NCI-H345 (cell line): ENCODE measurements at regions not wholly inside any gene's neighbourhood (a gene's known extent, or its start where the extent isn't known, plus 50 kb on each side); places are given as distances from the start of the nearest gene placed in this dataset.

ENCODE experiments used
- DNase-seq: peaks from one replicate; lab custom pipeline; 2025; lab: John Stamatoyannopoulos, UW

- peak; percentile 35 for DNase-seq
Observed at GRCh38 chr1:58911841-58912499, 128.1 kb upstream of the JUN start.

GRCh38 chr1:58914925-58915324, 131.1 kb upstream of the JUN start:
- DNase-seq: no peak

- DNase-seq: no peak
Observed at GRCh38 chr1:58917436-58917835, 133.6 kb upstream of the JUN start.

GRCh38 chr1:58919226-58919958, 135.5 kb upstream of the JUN start:
- DNase-seq: no peak

GRCh38 chr1:58919959-58920321, 136.1 kb upstream of the JUN start:
- no peak for DNase-seq

GRCh38 chr1:58921342-58921741, 137.5 kb upstream of the JUN start:
- no peak for DNase-seq

- DNase-seq: no peak
Observed at GRCh38 chr1:58921751-58922150, 137.9 kb upstream of the JUN start.

- no peak for DNase-seq
Observed at GRCh38 chr1:58922302-58923089, 138.6 kb upstream of the JUN start.

GRCh38 chr1:58923090-58923470, 139.2 kb upstream of the JUN start:
- no peak for DNase-seq

GRCh38 chr1:58924016-58924565, 140.2 kb upstream of the JUN start:
- DNase-seq: no peak

- DNase-seq: no peak
Observed at GRCh38 chr1:58924821-58925220, 141.0 kb upstream of the JUN start.

GRCh38 chr1:58925247-58925646, 141.4 kb upstream of the JUN start:
- DNase-seq: no peak

- no peak for DNase-seq
Observed at GRCh38 chr1:58926152-58926551, 142.3 kb upstream of the JUN start.

GRCh38 chr1:58927041-58927721, 143.3 kb upstream of the JUN start:
- peak; percentile 73 for DNase-seq

- DNase-seq: no peak
Observed at GRCh38 chr1:58927722-58928085, 143.9 kb upstream of the JUN start.

- no peak for DNase-seq
Observed at GRCh38 chr1:58928514-58928913, 144.7 kb upstream of the JUN start.

GRCh38 chr1:58929671-58930325, 146.0 kb upstream of the JUN start:
- no peak for DNase-seq

- DNase-seq: no peak
Observed at GRCh38 chr1:58931024-58931423, 147.2 kb upstream of the JUN start.

GRCh38 chr1:58931756-58932155, 147.9 kb upstream of the JUN start:
- DNase-seq: no peak

GRCh38 chr1:58932859-58933598, 149.2 kb upstream of the JUN start:
- peak; percentile 89 for DNase-seq

- peak; percentile 51 for DNase-seq
Observed at GRCh38 chr1:58933599-58933926, 149.7 kb upstream of the JUN start.
